ENCODE measurements at regions not wholly inside any gene's neighbourhood (a gene's known extent, or its start where the extent isn't known, plus 50 kb on each side); places are given as distances from the start of the nearest gene placed in this dataset.

GRCh38 chr11:92702805-92703448, 266.5 kb upstream of the MTNR1B start:
- no peak for TF ChIP-seq CTCF (IDR thresholded peaks at IDR 0.05)
- no peak for TF ChIP-seq POLR2A (IDR thresholded peaks at IDR 0.05)
